Keratinocyte (primary cell): ENCODE measurements at regions not wholly inside any gene's neighbourhood (a gene's known extent, or its start where the extent isn't known, plus 50 kb on each side); places are given as distances from the start of the nearest gene placed in this dataset.

ENCODE experiments used
- DNase-seq: peaks from one replicate; pipeline ENCODE4 v3.0.0-alpha.2; 2011; ENCODE audit warnings: low read depth, missing footprints, low spot score
- FAIRE-seq: peaks from 2 replicates; lab custom pipeline; 2011; peaks lifted over from hg19 to GRCh38; lab: Jason Lieb, UNC
- H2AFZ ChIP-seq: 2 replicates; pipeline ENCODE4 v1.6.0; 2012; ENCODE audit warnings: low read length, control low read depth, inconsistent platforms; ENCODE audit not compliant: control insufficient read depth
- H3K27ac ChIP-seq: 2 replicates; pipeline ENCODE4 v1.5.1; 2011; ENCODE audit warnings: low read length; ENCODE audit not compliant: control insufficient read depth, insufficient read depth
- H3K27me3 ChIP-seq: 3 replicates; pipeline ENCODE4 v1.6.0; 2011; ENCODE audit warnings: low read length; ENCODE audit not compliant: control insufficient read depth, insufficient read depth; ENCODE audit errors: extremely low read depth
- H3K36me3 ChIP-seq, 2 experiments: 2 replicates in 1 of 2; 3 replicates in 1 of 2; pipeline ENCODE4 v1.5.1; 2011; ENCODE audit warnings: low read length in 2 of 2, mild to moderate bottlenecking in 1 of 2; ENCODE audit not compliant: control insufficient read depth in 2 of 2, insufficient read depth in 2 of 2; ENCODE audit errors: extremely low read depth in 1 of 2
- H3K4me1 ChIP-seq: 3 replicates; pipeline ENCODE4 v1.5.1; 2011; ENCODE audit warnings: low read length; ENCODE audit not compliant: control insufficient read depth, insufficient read depth; ENCODE audit errors: extremely low read depth
- H3K4me2 ChIP-seq: 3 replicates; pipeline ENCODE4 v1.6.0; 2011; ENCODE audit warnings: low read depth, low read length; ENCODE audit not compliant: control insufficient read depth, insufficient read depth; ENCODE audit errors: extremely low read depth
- H3K4me3 ChIP-seq, 3 experiments: fragments of 200-600 bp in 1 of 3; sonication (generic) in 1 of 3; 2 replicates in 2 of 3; 3 replicates in 1 of 3; pipeline ENCODE4 v1.5.1; 2011 to 2016; ENCODE audit warnings: low read length in 3 of 3, mild to moderate bottlenecking in 3 of 3, control low read depth in 2 of 3, inconsistent platforms in 1 of 3, low read depth in 1 of 3, mixed read lengths in 1 of 3, mixed run types in 1 of 3, moderate library complexity in 1 of 3; ENCODE audit not compliant: control insufficient read depth in 2 of 3, insufficient read depth in 2 of 3; ENCODE audit errors: extremely low read depth in 1 of 3
- H3K79me2 ChIP-seq: 2 replicates; pipeline ENCODE4 v1.6.0; 2012; ENCODE audit warnings: low read length; ENCODE audit not compliant: control insufficient read depth, insufficient read depth
- H3K9ac ChIP-seq: 3 replicates; pipeline ENCODE4 v1.6.0; 2011; ENCODE audit warnings: low read length; ENCODE audit not compliant: control insufficient read depth, insufficient read depth; ENCODE audit errors: extremely low read depth
- H3K9me1 ChIP-seq: 3 replicates; pipeline ENCODE4 v1.6.0; 2011; ENCODE audit warnings: low read length; ENCODE audit not compliant: control insufficient read depth, insufficient read depth; ENCODE audit errors: extremely low read depth
- H3K9me3 ChIP-seq: 2 replicates; pipeline ENCODE4 v1.5.1; 2012; ENCODE audit warnings: low read depth, low read length; ENCODE audit not compliant: control insufficient read depth
- H4K20me1 ChIP-seq: 3 replicates; pipeline ENCODE4 v1.6.0; 2011; ENCODE audit warnings: low read length; ENCODE audit not compliant: control insufficient read depth, insufficient read depth; ENCODE audit errors: extremely low read depth
- EZH2 ChIP-seq: IDR thresholded peaks from one replicate; pipeline ENCODE4 v1.6.1; 2012; ENCODE audit warnings: inconsistent platforms, mild to moderate bottlenecking, low read length, moderate library complexity
- dilution Hi-C: fragments of 300-500 bp; cut with MboI; formaldehyde crosslinking; loops from one replicate; pipeline ENCODE4 v1.7.0; 2020; ENCODE audit warnings: low sequenced_read_pairs; ENCODE audit not compliant: extremely low pct_ligation_motif_present
- TF ChIP-seq, protein P1 (sequence below), 3 experiments: IDR thresholded peaks in 1 of 3; conservative IDR thresholded peaks in 1 of 3; optimal IDR thresholded peaks in 1 of 3; 2 replicates in 2 of 3; 3 replicates in 1 of 3; pipeline versions ENCODE3 to v1.5.1; 2011; ENCODE audit warnings: low read length in 3 of 3, mild to moderate bottlenecking in 3 of 3, moderate library complexity in 2 of 3, control low read depth in 1 of 3, inconsistent platforms in 1 of 3; ENCODE audit not compliant: insufficient read depth in 2 of 3; ENCODE audit errors: extremely low read depth in 1 of 3

GRCh38 chr6:19320111-19320581 lies 517.0 kb upstream of the ID4 start:
- Histone ChIP-seq H4K20me1 (no peaks in the 10 kb centered on the region), H3K9me3 (no peaks in the 10 kb centered on the region), H2AFZ (no peak overlapping the region), H3K4me2 (no peak overlapping the region), H3K9me1 (no peaks in the 10 kb centered on the region), H3K4me1 (no peaks in the 10 kb centered on the region), H3K27ac (no peak overlapping the region), H3K9ac (no peak overlapping the region), H3K36me3 (no peaks in the 10 kb centered on the region), H3K4me3 (no peak overlapping the region), H3K27me3 (no peaks in the 10 kb centered on the region), H3K79me2 (no peaks in the 10 kb centered on the region)
- FAIRE-seq (no peak), DNase-seq (no peak)
- TF ChIP-seq, protein P1, sequence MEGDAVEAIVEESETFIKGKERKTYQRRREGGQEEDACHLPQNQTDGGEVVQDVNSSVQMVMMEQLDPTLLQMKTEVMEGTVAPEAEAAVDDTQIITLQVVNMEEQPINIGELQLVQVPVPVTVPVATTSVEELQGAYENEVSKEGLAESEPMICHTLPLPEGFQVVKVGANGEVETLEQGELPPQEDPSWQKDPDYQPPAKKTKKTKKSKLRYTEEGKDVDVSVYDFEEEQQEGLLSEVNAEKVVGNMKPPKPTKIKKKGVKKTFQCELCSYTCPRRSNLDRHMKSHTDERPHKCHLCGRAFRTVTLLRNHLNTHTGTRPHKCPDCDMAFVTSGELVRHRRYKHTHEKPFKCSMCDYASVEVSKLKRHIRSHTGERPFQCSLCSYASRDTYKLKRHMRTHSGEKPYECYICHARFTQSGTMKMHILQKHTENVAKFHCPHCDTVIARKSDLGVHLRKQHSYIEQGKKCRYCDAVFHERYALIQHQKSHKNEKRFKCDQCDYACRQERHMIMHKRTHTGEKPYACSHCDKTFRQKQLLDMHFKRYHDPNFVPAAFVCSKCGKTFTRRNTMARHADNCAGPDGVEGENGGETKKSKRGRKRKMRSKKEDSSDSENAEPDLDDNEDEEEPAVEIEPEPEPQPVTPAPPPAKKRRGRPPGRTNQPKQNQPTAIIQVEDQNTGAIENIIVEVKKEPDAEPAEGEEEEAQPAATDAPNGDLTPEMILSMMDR (optimal IDR thresholded peaks at IDR 0.05 in 1 of 3, IDR thresholded peaks at IDR 0.05 in 1 of 3, conservative IDR thresholded peaks at IDR 0.05 in 1 of 3; ENCODE audit: extremely low read depth in 1 of 3, insufficient read depth in 2 of 3, low read length in 3 of 3) = no peak
- TF ChIP-seq EZH2 = no peak
- dilution Hi-C loops = no loop called here

DNA sequence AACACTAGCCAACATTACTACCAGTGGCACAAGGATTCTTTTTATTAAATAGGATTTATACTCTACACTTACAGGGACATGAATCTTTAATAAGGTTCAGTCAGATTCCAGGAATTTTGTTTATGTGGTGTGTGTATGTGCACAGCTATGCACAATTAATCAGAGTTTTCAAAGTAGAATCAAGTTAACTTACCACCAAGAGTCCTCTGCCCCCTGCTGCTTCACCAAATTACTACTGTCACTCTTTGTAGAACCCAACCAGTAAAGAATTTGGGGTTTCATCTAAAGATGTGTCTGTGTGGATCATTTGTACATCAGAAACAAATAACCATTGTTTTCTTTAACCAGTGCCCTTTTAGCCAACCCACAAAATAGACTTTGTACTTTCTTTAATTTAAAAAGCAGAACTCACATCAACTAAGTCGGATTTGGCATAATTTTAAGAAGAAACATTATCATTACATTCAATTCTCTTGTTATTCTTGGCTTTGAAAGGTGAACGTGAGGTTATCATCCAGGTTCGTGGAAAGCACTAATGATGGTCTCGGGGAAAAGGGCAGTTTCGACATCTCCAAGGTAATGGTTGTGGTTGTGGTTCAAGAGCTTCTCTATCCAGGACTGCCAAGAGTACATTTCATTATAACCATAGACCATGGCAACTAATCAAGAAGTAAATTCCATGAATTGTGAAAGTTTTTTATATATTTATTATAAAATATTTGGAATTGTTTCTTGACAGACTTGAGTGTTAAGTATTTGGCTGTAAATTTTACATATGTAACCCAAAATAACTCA lies 514.3 kb upstream of the ID4 start:
- no peaks in the 10 kb centered on the region for H3K27me3 ChIP-seq
- no peak overlapping the region for H2AFZ ChIP-seq
- no peak overlapping the region for H3K27ac ChIP-seq
- no peak overlapping the region for H3K4me2 ChIP-seq
- no peaks in the 10 kb centered on the region for H3K9me1 ChIP-seq
- H3K9ac ChIP-seq = no peak overlapping the region
- dilution Hi-C loops = no loop called here
- H4K20me1 ChIP-seq = no peaks in the 10 kb centered on the region
- no peak overlapping the region for H3K4me3 ChIP-seq
- FAIRE-seq (no peak), DNase-seq (no peak)
- H3K79me2 ChIP-seq = no peaks in the 10 kb centered on the region
- H3K36me3 ChIP-seq = no peaks in the 10 kb centered on the region
- H3K4me1 ChIP-seq = no peaks in the 10 kb centered on the region
- no peaks in the 10 kb centered on the region for H3K9me3 ChIP-seq
- TF ChIP-seq, protein P1 (optimal IDR thresholded peaks at IDR 0.05 in 1 of 3, IDR thresholded peaks at IDR 0.05 in 1 of 3, conservative IDR thresholded peaks at IDR 0.05 in 1 of 3; ENCODE audit: extremely low read depth in 1 of 3, insufficient read depth in 2 of 3, low read length in 3 of 3) = peak in 1 of 3 experiments; percentile 9
- TF ChIP-seq EZH2 = no peak
